ENCODE measurements at regions not wholly inside any gene's neighbourhood (a gene's known extent, or its start where the extent isn't known, plus 50 kb on each side); places are given as distances from the start of the nearest gene placed in this dataset.

GRCh38 chr15:57878573-57878972, 172.1 kb downstream of the POLR2M start:
- WGBS (ENCODE audit: extremely low coverage, insufficient read length, low lambda C conversion rate), result no CpG with 5 or more reads among the region's 2 CpGs

More at GRCh38 chr15:57878573-57878972, 172.1 kb downstream of the POLR2M start:
- Histone ChIP-seq H2BK12ac (ENCODE audit: insufficient read length, low read depth, low read length) (no peak overlapping the region), H4K91ac (ENCODE audit: insufficient read length, low read depth, low read length) (no peak overlapping the region), H4K8ac (replicated peaks; ENCODE audit: insufficient read length, low read depth, low read length) (no peak overlapping the region), H2BK5ac (ENCODE audit: insufficient read length, low read length) (no peak overlapping the region), H3K27me3 (ENCODE audit: insufficient read depth, low read length) (no peaks in the 10 kb centered on the region), H3K18ac (ENCODE audit: insufficient read length, low read depth, low read length) (no peak overlapping the region), H2BK120ac (ENCODE audit: low read depth, low read length, poor library complexity, severe bottlenecking) (no peak overlapping the region), H3K23ac (ENCODE audit: insufficient read length, low read depth, low read length) (no peak overlapping the region), H3K14ac (ENCODE audit: insufficient read depth, low read length) (no peak overlapping the region), H2BK15ac (ENCODE audit: low read depth, low read length) (no peak overlapping the region), H3K4me1 (ENCODE audit: insufficient read depth, low read length) (no peaks in the 10 kb centered on the region), H3K23me2 (ENCODE audit: insufficient read length, low read depth, low read length, poor library complexity, severe bottlenecking) (no peaks in the 10 kb centered on the region), H2BK20ac (ENCODE audit: low read depth, low read length, poor library complexity, severe bottlenecking) (no peak overlapping the region), H2AFZ (ENCODE audit: low read length) (no peak overlapping the region), H3K4ac (ENCODE audit: low read depth, low read length) (no peak overlapping the region), H3K79me2 (ENCODE audit: insufficient read depth, low read length) (no peaks in the 10 kb centered on the region), H3K56ac (ENCODE audit: insufficient read length, low read depth, low read length) (no peak overlapping the region), H2AK5ac (ENCODE audit: insufficient read length, low read length) (no peak overlapping the region), H3K27ac (ENCODE audit: insufficient read length, low read depth, low read length) (no peak overlapping the region), H3K9ac (ENCODE audit: extremely low read depth, insufficient read length, low read length) (no peak overlapping the region), H3T11ph (ENCODE audit: low read length) (no peak overlapping the region), H4K5ac (ENCODE audit: insufficient read length, low read depth, low read length) (no peak overlapping the region), H3K79me1 (ENCODE audit: insufficient read depth, low read depth, low read length, poor library complexity, severe bottlenecking) (no peaks in the 10 kb centered on the region), H4K20me1 (ENCODE audit: control insufficient read depth, insufficient read depth, insufficient read length) (no peaks in the 10 kb centered on the region), H3K9me3 (ENCODE audit: control insufficient read depth, low read depth, low read length) (no peaks in the 10 kb centered on the region), H3K4me2 (ENCODE audit: insufficient read depth, insufficient read length, low read length) (no peak overlapping the region)
- Mint-ChIP-seq H3K9me3 (peaks cover 0 to 6% of the 10 kb centered on the region in 2 experiments; a peak in 2 of 5 replicates), H3K36me3 (ENCODE audit: insufficient read depth in 1 of 3, low read depth in 3 of 3) (peaks cover 0 to 5% (median 0%) of the 10 kb centered on the region in 3 experiments; a peak in 2 of 7 replicates), H3K27me3 (ENCODE audit: low read depth) (no peaks in the 10 kb centered on the region; the same call in 1 of the 2 replicates), H3K4me1 (no peaks in the 10 kb centered on the region), H3K4me3 (no peak overlapping the region), H3K27ac (no peak overlapping the region)
- TF ChIP-seq, protein P1, sequence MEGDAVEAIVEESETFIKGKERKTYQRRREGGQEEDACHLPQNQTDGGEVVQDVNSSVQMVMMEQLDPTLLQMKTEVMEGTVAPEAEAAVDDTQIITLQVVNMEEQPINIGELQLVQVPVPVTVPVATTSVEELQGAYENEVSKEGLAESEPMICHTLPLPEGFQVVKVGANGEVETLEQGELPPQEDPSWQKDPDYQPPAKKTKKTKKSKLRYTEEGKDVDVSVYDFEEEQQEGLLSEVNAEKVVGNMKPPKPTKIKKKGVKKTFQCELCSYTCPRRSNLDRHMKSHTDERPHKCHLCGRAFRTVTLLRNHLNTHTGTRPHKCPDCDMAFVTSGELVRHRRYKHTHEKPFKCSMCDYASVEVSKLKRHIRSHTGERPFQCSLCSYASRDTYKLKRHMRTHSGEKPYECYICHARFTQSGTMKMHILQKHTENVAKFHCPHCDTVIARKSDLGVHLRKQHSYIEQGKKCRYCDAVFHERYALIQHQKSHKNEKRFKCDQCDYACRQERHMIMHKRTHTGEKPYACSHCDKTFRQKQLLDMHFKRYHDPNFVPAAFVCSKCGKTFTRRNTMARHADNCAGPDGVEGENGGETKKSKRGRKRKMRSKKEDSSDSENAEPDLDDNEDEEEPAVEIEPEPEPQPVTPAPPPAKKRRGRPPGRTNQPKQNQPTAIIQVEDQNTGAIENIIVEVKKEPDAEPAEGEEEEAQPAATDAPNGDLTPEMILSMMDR (conservative IDR thresholded peaks at IDR 0.05), result no peak
- no peak for DNase-seq
